Heart left ventricle (tissue), 13 donors: ENCODE measurements at regions not wholly inside any gene's neighbourhood (a gene's known extent, or its start where the extent isn't known, plus 50 kb on each side); places are given as distances from the start of the nearest gene placed in this dataset.

Source experiments
- POLR2A ChIP-seq, 2 donors: fragments of 450-650 bp; IDR thresholded peaks; one replicate each; pipeline ENCODE4 v1.6.1; 2017; ENCODE audit warnings: antibody characterized with exemption in 2 of 2, mild to moderate bottlenecking in 2 of 2, moderate library complexity in 2 of 2
- TF ChIP-seq, protein P1 (sequence below), 12 donors: fragments of 200-600 bp; sonication (generic) in 4 of 12; IDR thresholded peaks; one replicate each; pipeline versions ENCODE4 v1.5.0 to v1.8.0; 2018 to 2022; ENCODE audit warnings: antibody characterized with exemption in 12 of 12, mild to moderate bottlenecking in 5 of 12
- donor health status: ischemic (EF 13 %, LVEDD 7.1; RV severe dilation, severe dysfunction).
- donor health status: DM: no; HTN: yes; CAD: no.
- donor health status: DM: no; HTN: no; CAD: no.
- donor health status: ischemic (EF 25% LVEDD 6.9; RV normal size, moderate dysfunction).
- donor health status: ischemic (EF 25% LVEDD 5.7; RV mildly dilated, moderate dysfunction).
- donor health status: ischemic (EF 35%, LVEDD 5.7; RV mildly dilated, moderate dysfunction).
- donor health status: nonischemic (EF 11% LVEDD 7.7; RV severe dilation, severe dysfunction).
- donor health status: DM: yes; HTN: yes; CAD: no.
- donor health status: PGD.
- donor health status: ischemic (EF 29% LVEDD 5.4; RV normal size, mild dysfunction).
- donor health status: nonischemic (EF 23%, LVEDD 6.1; RV moderate dilation, normal function).

DNA sequence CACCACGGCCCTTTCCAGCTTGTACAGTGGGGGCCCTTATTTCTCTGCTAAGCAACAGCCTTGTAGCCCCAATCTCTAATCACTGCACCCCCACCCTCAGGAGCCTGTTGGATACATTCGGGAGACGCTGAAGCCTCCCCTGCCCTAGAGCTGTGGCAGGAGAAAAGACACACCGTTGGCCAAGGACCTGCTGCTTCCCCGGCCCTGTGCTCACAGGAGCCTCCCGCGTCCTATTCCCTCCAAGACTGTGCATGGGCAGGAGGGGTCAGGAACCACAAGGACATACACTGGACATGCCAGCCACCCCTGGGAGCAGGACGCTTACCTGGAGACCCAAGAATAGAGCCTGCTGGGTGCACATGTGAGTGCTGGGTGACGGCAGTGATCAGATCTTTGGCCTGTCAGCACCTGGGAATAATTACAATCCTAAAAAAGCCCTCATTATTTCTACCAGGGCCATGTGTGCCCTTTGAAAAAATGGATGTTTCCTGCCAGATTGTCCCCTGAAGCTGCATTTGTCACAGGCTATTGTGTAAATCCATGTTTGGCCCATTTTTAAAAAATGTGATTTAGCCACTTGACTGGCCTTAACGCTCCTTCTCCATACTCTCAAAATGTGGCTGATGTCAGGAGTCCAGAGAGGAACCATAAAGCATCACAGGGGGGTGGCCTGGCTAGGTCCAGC lies 590.6 kb downstream of the MATN1 start:
- TF ChIP-seq, protein P1, sequence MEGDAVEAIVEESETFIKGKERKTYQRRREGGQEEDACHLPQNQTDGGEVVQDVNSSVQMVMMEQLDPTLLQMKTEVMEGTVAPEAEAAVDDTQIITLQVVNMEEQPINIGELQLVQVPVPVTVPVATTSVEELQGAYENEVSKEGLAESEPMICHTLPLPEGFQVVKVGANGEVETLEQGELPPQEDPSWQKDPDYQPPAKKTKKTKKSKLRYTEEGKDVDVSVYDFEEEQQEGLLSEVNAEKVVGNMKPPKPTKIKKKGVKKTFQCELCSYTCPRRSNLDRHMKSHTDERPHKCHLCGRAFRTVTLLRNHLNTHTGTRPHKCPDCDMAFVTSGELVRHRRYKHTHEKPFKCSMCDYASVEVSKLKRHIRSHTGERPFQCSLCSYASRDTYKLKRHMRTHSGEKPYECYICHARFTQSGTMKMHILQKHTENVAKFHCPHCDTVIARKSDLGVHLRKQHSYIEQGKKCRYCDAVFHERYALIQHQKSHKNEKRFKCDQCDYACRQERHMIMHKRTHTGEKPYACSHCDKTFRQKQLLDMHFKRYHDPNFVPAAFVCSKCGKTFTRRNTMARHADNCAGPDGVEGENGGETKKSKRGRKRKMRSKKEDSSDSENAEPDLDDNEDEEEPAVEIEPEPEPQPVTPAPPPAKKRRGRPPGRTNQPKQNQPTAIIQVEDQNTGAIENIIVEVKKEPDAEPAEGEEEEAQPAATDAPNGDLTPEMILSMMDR (IDR thresholded peaks at IDR 0.05): no peak
- TF ChIP-seq POLR2A (IDR thresholded peaks at IDR 0.05): no peak
